HG02885 (cell line): ENCODE measurements at regions not wholly inside any gene's neighbourhood (a gene's known extent, or its start where the extent isn't known, plus 50 kb on each side); places are given as distances from the start of the nearest gene placed in this dataset.

Experiments used
- ATAC-seq: cut with Tn5 transposase; IDR thresholded peaks from one replicate; pipeline ENCODE4 v1.9.1; 2021; ENCODE audit warnings: mild to moderate bottlenecking; ENCODE audit not compliant: unreplicated experiment, poor library complexity

DNA sequence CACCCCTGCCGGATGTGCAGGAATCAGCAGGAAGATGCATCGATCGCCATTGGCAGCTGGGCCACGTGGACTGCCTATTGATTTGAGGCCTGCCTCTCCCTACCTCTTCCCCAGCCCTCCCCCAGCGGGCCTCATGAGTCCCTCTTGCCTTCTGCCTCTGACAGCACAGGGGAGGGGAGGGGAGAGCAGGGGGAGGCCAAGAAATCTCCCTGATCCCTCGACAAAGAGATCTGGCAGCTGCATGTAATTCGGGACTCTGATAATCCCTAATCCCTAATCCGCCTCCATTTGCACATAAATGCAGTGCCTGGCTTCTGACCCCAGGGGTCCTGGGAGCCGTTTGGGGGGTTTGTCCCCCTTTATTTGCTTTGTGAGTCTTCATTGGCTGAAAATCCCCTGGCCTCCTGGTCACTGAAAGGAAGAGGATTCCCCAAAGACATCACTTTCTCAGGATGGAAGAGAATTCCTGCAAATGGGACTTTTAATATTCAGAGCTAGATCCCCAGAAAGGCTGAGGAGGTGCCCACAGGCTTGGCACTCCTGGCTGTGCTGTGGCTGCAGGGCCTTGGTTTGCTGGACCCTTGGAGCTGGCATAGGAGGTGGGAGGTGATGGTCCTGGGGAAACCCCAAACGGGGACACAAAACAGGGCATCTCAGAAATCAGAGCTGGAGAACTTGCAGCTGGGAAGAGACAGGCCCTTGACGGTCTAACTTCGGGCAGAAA, 239.4 kb upstream of the POU3F1 start:
- no peak for ATAC-seq

DNA sequence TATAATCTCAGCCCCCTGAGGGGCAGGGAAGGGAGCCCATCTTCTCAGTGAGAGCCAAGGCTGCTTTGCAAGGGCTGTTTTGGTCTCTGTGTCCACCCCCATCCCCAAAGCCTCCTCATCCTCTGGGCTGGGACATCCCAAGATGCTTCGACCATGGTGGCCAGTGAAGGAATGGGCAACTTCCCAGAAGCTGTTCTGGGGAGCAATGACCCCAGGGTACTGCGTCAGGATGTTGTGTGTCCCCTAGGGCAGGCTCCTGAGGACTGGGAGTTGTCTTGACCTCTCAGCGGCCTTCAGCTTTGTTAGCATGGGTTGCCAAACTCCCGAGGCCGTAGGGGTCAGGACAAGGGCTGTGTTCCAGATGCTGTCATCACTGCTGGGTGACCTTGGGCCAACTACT, 238.4 kb upstream of the POU3F1 start:
- no peak for ATAC-seq

DNA sequence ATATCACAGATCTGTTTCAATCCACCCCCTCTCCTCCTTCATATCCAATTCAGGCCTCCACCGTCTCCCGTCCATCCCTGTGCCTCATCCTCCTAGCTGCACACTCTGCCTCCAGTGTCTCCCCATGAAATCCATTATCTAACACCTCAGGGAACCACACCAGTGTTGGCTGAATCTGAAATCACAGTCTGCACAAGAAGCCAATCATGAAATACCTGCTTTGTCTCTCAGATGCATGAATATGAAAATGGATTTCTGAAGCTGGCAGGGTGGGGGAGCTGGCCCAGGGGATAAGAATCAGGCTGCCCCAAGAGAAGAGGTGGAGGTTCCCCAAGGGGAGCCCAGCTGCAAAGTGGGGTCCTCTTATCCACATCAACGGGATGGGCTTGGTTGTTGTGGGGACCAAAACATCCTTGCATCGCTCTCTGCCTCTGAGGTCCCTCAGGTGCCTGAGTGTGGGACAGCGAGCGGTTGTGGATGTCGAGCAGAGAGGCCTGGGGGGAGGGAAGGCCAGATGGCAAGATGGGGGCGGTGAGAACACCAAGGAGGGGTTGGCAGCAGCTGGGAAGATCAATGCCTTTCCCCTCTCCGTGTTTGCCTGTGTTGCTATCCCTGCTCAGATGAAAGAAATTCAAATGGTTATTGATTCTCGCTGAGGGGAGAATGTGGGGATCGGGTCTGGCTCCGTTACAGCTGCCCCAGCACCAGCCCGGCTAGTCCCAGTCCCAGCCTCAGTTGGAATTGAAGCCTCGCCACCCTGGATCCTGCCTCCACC, 237.3 kb upstream of the POU3F1 start:
- no peak for ATAC-seq

DNA sequence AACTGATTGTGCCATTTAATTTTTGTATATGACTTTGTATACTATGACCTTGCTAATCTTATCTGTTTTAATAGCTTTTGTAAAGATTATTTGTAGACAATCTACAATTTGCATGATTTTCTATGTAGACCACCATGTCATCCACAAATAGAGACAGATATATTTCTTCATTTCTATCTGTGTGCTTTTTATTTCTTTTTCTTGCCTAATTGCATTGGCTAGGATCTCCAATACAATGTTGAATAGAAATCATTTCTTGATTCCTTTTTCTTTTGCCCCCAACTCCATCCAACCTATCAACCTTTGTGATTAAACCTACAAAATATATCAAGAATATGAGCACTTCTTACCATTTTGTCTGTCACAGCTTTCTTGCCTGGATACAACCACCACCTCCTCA, 232.6 kb upstream of the POU3F1 start:
- ATAC-seq, result no peak

DNA sequence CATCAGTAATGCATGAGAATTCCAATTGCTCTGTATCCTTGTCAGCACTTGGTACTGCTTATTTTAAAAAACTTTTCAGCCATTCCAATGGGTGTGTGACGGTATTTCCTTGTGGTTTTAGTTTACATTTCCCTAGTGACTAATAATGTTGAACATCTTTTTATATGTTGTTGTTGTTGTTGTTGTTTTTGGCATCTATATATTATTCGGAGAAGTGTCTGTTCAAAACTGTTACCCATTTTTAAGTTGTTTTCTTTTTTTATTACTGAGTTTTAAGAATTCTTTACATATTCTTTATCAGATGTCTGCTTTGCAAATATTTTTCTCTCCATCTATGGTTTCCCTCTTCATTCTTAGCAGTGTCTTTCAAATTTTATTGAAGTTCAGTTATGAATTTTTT, 231.1 kb upstream of the POU3F1 start:
- ATAC-seq, result no peak

DNA sequence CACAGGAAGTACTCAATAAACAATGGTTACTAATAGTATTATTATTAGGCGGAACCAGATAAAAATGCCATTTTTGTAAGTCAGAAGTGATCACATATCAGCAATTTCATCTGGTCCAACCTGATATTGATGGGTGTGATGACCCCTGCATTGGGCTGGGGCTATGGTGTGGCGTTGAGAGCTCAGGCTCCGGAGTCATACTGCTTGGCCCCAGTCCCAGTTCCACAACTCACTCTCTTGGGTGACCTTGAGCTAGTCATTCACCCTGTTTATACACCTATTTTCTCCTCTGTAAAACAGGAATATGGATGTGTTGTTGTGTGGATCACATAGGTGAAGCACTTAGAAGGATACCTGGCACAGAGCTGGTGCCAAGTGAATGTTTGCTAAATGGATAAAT, 229.4 kb upstream of the POU3F1 start:
- no peak for ATAC-seq

DNA sequence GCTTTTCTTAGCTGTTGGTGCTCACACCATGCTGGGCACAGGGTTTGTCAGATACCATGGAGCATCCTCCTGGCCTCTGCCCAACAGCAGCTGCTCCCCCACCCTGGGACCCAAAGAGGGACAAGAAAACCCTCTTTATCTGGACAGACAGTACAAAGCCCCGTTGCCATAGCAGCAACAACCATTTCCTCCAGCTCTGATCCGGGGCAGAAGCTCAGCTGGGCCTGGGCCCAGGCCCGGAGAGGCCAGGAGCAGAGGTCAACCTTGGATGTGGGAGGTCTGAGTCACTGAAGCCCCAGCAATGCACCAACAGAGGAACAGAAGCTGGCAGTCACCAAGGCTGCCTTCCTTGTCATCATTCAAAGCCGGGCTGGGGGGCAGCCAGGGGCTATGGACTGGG, 228.4 kb upstream of the POU3F1 start:
- no peak for ATAC-seq

DNA sequence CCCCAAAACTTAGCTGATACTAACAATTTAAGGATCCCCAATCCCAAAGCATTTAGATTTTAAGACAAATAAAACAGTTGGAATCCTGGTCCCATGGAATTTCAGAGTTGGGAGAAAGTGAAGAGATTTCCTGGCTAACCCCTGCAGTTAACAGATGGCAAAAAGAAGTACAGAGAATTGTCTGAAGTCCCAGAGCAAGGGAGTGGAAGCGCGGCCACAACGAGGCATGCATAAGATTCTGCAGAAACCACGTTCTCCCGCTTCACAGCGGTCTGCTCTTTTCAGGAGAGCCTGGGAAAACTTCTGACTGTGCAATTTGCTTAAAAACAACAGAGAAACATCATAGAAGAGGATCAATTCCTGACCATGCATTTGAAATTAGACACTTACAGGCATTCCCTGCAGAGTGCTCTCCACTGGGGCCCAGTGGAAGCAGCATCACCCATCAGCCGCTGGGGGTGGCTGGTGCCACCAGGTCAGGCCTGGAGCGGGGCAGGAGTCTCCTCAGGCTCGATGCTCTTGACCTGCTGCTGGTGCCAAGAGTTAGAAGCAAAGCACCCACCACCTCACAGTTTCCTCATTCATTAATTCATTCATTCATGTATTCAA, 226.7 kb upstream of the POU3F1 start:
- no peak for ATAC-seq

DNA sequence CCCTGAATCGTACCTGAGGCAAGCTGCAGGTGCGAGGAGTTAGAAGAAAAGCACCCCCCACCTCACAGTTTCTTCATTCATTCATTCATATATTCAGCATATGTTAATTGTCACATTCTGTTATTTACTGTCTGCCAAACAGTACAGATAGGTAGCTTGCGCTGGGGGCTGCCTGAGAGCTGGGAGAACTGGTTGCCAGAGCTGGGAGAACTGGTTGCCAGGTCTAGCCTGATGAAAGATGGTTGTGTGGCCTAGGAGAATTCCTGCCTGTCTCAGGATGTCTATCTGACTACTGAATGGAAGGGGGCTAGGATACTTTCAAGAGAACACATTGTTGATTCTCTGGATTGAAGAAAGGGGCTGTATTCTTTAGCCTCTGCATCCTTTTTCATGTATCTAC, 225.9 kb upstream of the POU3F1 start:
- no peak for ATAC-seq

DNA sequence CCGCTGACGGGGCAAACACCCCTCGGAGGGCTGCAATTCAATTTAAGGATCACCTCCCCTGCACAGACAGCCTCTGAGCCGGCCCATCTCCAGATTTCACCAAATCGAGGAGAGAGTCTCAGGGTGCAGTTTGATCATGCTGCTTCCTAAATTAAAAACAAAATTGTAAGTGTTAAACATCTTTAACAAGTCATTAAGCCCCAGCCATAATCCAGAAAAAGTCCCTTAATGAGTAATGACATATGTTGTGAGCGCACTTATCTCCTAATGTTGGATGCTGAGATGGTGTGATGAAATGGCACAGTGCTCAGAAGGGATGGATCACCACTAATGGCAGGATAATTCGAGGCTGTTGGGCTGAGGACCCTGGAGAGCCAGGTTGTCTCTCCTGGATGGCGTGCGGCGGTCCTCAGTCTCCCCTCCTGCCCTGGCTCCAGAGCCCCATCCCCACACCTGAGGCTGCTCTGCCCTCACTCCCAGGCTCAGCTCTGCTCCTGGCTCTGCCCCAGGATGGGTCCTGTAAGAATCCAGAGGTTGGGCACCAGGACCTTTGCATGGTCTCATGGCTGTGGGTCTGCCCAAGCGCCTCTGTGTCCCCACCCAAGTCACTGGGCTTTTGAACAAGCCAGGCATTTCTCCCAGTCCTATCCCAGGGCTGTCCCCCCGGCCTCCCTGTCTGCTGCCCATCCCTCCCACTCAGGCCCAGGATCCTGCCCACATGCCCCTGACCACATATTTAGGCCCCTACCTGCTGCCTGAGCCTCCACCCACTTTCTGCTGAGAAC, 224.4 kb upstream of the POU3F1 start:
- ATAC-seq, result no peak

DNA sequence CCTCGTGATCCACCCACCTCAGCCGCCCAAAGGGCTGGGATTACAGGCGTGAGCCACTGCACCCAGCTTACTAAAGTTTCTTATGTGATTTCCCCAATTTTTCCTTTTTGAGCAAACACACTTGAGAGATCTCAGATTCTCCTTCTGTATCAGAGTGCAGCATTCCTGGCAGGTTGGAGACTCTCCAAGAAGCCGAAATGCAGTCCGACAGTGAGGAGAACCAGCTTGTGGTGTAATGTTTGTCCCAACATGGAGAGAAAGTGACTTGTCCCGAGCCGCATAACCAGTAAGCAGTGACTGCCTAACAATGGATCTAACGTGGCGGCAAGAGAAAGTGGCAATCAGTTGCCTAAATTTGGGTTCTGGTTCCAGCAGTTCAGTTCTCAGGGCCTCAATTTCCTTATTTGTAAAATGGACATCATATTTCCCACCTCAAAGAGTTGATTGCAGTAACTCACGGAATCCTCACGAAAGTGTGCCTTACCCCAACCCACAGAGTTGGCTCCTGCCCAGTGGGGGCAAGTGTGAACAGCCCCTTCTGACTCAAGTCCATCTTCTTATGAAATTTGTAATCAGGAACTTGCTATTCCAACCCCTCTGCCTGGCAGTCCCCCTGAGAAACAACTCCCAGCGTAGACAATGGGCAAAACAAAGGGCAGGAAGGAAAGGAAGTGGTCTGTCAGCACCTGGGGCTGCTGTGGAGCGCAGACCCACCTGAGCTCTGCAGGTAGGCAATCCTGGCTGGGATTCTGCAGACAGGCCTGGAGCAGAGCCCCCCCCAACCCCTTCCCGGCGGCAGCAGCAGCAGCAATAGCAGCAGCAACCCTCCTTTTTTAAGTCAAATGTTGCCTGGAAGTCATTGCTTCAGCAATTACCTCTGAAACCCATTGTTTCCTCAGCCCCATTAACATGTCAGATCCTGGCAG, 223.6 kb upstream of the POU3F1 start:
- no peak for ATAC-seq

DNA sequence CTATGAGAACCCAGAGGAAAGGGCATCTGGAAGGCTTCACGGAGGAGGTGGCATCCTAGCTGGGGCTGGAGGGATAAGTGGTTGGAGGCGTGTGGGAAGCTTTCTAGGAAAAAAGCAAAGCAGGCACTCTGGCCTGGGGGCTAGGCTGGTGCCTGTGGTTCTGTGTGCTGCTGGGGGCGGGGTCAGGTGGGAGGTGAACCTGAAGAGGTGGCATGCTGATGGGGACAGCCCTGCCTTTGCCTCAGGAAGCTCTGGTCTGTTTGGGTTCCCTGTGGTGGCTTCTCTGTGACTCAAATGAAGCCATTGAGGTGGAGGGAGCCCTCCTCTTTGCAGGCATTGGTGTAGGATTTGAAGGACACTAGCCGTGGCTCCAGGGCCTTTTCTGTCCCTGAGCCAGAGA, 221.6 kb upstream of the POU3F1 start:
- no peak for ATAC-seq

DNA sequence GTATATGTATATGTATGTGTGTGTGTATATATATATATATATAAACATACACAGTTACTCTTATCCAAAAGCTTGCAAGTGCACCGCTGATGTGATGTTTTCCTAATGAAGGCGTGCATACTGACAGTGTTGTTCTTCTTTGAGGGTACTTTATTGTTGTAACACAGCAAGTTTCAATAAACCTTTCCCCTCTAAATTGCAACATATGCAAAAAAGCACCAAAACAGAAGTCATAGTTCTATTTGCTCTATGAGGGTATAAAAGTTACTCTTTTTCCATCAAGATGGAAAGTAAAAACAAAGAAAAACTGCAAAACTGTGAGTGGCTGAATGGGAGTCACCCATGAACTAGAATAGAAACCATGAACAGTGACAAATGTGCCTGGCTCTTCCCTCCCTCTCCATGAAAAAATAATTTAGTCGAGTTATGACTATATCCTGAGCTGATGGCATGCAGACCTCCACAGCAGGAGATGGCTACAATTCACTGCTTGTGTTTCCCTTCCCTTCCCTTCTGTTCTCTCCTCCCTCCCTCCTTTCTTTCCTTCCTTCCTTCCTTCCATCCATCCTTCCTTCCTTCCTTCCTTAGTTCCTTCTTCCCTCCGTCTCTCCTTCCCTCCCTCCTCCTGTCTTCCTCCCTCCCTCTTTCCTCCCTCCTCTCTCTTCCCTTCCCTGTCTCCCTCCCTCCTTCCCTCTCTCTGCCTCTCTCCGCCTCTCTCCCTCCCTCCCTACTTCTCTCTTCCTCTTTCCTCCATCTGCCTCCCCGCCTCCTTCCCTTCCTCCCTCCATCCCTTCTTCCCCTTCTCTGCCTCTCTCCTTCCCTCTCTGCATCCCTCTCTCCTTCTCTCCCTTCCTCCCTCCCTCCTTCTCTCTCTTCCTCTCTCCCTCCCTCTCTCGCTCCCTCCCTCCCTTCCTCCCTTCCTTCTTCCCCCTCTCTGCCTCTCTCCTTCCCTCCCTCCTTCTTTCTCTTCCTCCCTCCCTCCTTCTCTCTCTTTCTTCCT, 220.7 kb upstream of the POU3F1 start:
- no peak for ATAC-seq

DNA sequence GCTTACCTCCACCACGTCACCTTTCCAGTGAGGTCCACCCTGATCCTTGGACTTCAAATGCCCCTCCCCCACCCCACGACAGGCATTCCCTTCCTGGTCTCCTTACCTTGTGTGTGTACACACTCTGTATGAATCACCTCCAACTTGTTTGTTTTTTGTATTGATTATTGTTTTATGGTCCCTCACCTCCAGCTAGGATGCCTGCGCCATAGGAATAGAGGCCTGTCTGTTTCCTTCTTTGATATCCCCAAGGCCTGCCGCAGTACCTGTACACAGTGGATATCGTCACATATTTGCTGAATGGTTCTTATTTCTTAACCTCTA, 219.6 kb upstream of the POU3F1 start:
- no peak for ATAC-seq

DNA sequence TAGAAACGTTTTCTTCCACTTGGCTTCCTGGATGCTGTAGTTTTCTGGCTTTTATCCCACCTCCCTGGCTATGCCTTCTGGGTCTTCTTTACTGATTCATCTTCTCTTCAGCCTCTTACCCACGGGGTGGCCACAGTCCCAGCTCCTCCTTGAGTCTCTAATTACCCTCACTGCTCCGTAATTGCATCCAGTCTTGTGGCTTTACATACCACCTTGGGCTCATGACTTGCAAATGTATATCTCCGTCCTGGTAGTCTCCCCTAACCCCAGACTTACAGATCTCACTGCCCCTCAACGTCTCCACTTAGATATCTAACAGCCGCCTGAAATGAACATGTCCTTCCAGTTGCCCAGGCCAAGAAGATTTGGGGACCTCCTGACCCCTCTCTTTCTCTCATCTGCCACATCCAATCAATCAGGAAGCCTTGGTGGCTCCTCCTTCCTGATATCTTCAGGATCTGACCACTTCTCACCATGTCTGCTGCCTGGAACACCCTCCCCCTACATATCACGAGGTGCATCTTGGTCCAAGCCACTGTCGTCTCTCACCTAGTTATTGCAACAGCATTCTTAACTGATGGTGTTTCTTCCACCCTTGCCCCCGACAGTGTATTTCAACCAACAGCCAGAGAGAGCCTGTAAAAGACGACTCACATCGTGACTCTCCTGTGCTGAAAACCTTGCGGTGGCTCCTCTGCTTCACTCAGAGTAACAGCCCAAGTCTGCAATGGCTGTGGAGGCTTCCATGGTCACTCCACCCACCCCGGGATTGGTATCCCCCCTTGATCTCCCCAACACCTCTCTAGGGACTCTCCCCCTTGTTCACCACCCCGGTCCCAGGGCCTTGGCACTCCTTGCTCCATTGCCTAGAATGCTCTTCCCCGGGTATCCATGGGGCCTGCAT, 219.0 kb upstream of the POU3F1 start:
- ATAC-seq, result no peak

DNA sequence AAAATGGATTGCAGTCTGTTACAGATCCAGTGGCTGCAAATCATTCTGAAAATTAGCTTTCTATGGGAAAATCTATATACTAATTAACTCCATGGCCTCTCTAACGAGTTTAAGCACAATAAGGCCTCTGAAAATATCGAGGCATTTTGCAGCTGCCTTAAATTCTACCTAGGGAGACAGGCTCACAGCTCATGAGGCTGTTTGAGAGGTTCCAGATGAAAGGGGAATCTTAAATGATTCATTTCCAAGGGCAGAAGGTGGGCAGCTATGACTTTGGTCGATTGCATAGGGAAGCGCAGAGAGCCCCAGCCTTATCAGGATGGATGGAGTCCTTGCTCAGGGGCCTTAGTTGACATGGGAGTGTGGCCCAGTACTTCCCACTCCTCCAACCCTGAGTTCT, 216.8 kb upstream of the POU3F1 start:
- ATAC-seq, result no peak

DNA sequence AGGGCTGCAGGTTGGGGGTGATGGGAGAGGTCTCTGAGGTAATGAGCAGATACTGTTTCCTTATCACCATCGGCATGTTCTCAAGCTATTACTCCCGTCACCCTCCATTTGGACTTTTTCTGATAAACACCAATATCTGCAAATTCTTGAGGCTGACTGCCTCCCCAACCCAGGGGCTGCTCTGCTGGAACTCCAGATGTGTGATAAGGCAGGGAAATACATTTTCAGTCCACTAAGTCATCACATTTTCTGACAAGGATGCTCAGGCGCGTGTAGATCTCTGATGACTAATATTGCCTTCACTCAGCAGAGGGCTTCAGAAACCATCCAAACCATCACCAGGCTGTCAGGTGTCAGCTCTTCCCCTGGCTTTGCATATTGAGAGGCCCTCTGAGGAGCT, 215.0 kb upstream of the POU3F1 start:
- no peak for ATAC-seq

DNA sequence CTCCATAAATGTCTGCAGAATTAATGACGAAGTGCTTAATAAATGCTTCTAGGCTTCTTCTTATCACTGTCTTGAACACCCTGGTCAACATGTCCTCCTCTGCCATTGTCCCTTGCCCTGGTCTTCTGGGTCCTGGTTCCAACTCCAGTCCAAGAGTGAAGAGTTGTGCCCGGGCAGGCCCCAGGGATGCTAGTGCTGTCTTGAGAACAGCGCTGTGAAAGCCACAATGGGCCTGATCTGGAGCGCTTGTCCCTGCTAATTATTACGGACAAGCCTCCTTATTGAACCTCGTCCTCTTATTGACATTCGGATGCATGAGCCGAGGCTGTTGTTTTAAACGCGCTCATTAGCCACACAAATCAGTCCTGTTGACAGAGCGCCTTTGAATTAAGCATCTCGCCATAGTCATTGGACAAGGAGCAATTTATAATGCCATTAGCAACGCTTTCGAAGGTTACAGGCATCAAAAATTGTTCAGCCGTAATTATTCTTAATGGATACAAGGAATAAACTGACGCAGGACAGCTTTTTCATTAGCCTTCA, 211.6 kb upstream of the POU3F1 start:
- ATAC-seq, result no peak
